Neural progenitor cell (in vitro differentiated cells): ENCODE measurements at regions not wholly inside any gene's neighbourhood (a gene's known extent, or its start where the extent isn't known, plus 50 kb on each side); places are given as distances from the start of the nearest gene placed in this dataset.

Experiments
- CTCF ChIP-seq: fragments of 200-600 bp; sonication (generic); IDR thresholded peaks from 2 replicates; pipeline ENCODE4 v1.5.1; 2017; ENCODE audit warnings: antibody characterized with exemption, mild to moderate bottlenecking
- EZH2 ChIP-seq: fragments of 200-600 bp; sonication (generic); IDR thresholded peaks from 2 replicates; pipeline ENCODE4 v1.6.1; 2017; ENCODE audit warnings: antibody characterized with exemption, mild to moderate bottlenecking, moderate library complexity
- EZH2phosphoT487 ChIP-seq: fragments of 200-600 bp; sonication (generic); IDR thresholded peaks from 2 replicates; pipeline ENCODE4 v1.6.1; 2017; ENCODE audit warnings: antibody characterized with exemption

DNA sequence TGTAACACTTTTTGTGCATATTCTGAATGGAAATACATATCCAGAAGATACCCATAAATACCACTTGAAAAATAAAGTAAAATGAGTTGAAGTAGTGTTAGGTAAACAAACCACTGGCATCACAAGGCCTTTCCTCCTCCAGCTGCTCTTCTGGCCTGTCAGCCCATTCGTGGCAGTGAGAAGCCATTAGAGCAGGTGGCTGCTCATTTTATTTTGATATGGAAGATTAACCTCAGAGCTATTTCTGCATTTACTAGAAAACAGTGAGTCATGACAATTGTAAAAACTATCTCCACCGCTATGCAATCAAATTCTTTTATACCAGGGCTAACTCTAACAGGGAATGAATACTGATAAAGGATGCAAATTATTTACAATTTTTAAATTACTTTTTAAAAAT lies 2898.1 kb downstream of the PCDH9 start:
- no peak for TF ChIP-seq CTCF
- TF ChIP-seq EZH2: no peak
- TF ChIP-seq EZH2phosphoT487: no peak
